HEK293 (cell line): ENCODE measurements at regions not wholly inside any gene's neighbourhood (a gene's known extent, or its start where the extent isn't known, plus 50 kb on each side); places are given as distances from the start of the nearest gene placed in this dataset.

Experiments used
- CTCF ChIA-PET: fragments of 350-600 bp; formaldehyde crosslinking; extraction: SDS; loops from one replicate; lab custom pipeline; 2021; ENCODE audit warnings: antibody characterized with exemption; lab: Yijun Ruan, JAX
- POLR2A ChIA-PET: fragments of 300-600 bp; formaldehyde crosslinking; extraction: SDS; loops from one replicate; lab custom pipeline; 2020; ENCODE audit warnings: antibody characterized with exemption, inconsistent platforms; lab: Yijun Ruan, JAX
- H3K27ac ChIP-seq: fragments of 200-500 bp; sonication (Bioruptor generic); 2 replicates; pipeline ENCODE4 v1.5.1; 2014; ENCODE audit warnings: low read depth, low read length, control low read depth, inconsistent platforms; ENCODE audit errors: extremely low read depth
- H3K36me3 ChIP-seq, 2 experiments: fragments of 200-500 bp in 1 of 2; sonication (Bioruptor generic) in 1 of 2; 1 replicate in 1 of 2; 2 replicates in 1 of 2; pipeline ENCODE4 v1.5.1; 2014 to 2017; ENCODE audit warnings: inconsistent platforms in 2 of 2, low read length in 2 of 2; ENCODE audit not compliant: control insufficient read depth in 2 of 2, insufficient read depth in 1 of 2
- H3K4me1 ChIP-seq: fragments of 200-500 bp; sonication (Bioruptor generic); 2 replicates; pipeline ENCODE4 v1.5.1; 2014; ENCODE audit warnings: mild to moderate bottlenecking, low read length, inconsistent platforms; ENCODE audit not compliant: control insufficient read depth, insufficient read depth
- H3K4me3 ChIP-seq: 2 replicates; pipeline ENCODE4 v1.5.1; 2011; ENCODE audit warnings: low read depth, mild to moderate bottlenecking, control low read depth, low read length, moderate library complexity
- H3K9me3 ChIP-seq: fragments of 200-500 bp; sonication (Bioruptor generic); 2 replicates; pipeline ENCODE4 v1.5.1; 2014; ENCODE audit warnings: low read depth, low read length, inconsistent platforms; ENCODE audit not compliant: control insufficient read depth, insufficient read depth
- BCL11B ChIP-seq: fragments of 450-650 bp; formaldehyde crosslinking; IDR thresholded peaks from 2 replicates; pipeline ENCODE4 v1.5.1; 2016; ENCODE audit warnings: low read depth, missing biosample characterization, missing genetic modification characterization
- EGR2 ChIP-seq: fragments of 450-650 bp; formaldehyde crosslinking; IDR thresholded peaks from 2 replicates; pipeline ENCODE4 v1.5.1; 2016; ENCODE audit warnings: low read depth, missing biosample characterization, missing genetic modification characterization
- IKZF3 ChIP-seq: fragments of 450-650 bp; IDR thresholded peaks from 2 replicates; pipeline ENCODE4 v1.5.0; 2018; ENCODE audit warnings: missing biosample characterization, mild to moderate bottlenecking, missing genetic modification characterization, moderate library complexity
- KLF17 ChIP-seq: fragments of 450-650 bp; formaldehyde crosslinking; IDR thresholded peaks from 2 replicates; pipeline ENCODE4 v1.5.1; 2016; ENCODE audit warnings: missing biosample characterization, missing genetic modification characterization
- KLF7 ChIP-seq: fragments of 450-650 bp; formaldehyde crosslinking; IDR thresholded peaks from 2 replicates; pipeline ENCODE4 v1.5.1; 2016; ENCODE audit warnings: missing biosample characterization, missing genetic modification characterization, borderline replicate concordance
- MYNN ChIP-seq: fragments of 450-650 bp; formaldehyde crosslinking; IDR thresholded peaks from 2 replicates; pipeline ENCODE4 v1.5.1; 2016; ENCODE audit warnings: missing biosample characterization, missing genetic modification characterization, borderline replicate concordance
- PRDM1 ChIP-seq: fragments of 450-650 bp; formaldehyde crosslinking; IDR thresholded peaks from 2 replicates; pipeline ENCODE4; 2016; ENCODE audit warnings: missing biosample characterization, missing genetic modification characterization
- YY2 ChIP-seq: fragments of 450-650 bp; formaldehyde crosslinking; IDR thresholded peaks from 2 replicates; pipeline ENCODE4 v1.5.1; 2016; ENCODE audit warnings: missing biosample characterization, missing genetic modification characterization
- ZBTB1 ChIP-seq: fragments of 450-650 bp; formaldehyde crosslinking; IDR thresholded peaks from 2 replicates; pipeline ENCODE4 v1.5.1; 2016; ENCODE audit warnings: missing biosample characterization, missing genetic modification characterization
- ZBTB21 ChIP-seq: fragments of 450-650 bp; formaldehyde crosslinking; IDR thresholded peaks from 2 replicates; pipeline ENCODE4 v1.5.1; 2017; ENCODE audit warnings: missing biosample characterization, missing genetic modification characterization
- ZBTB26 ChIP-seq: fragments of 450-650 bp; formaldehyde crosslinking; optimal IDR thresholded peaks from 2 replicates; pipeline ENCODE3; 2016; ENCODE audit warnings: missing biosample characterization, mild to moderate bottlenecking, missing genetic modification characterization
- ZBTB6 ChIP-seq: fragments of 450-650 bp; formaldehyde crosslinking; IDR thresholded peaks from 2 replicates; pipeline ENCODE4 v1.5.1; 2017; ENCODE audit warnings: missing biosample characterization, missing genetic modification characterization
- ZBTB7A ChIP-seq: fragments of 450-650 bp; formaldehyde crosslinking; IDR thresholded peaks from 2 replicates; pipeline ENCODE4 v1.5.1; 2016; ENCODE audit warnings: low read depth, missing biosample characterization, missing genetic modification characterization
- ZNF138 ChIP-seq: fragments of 450-650 bp; formaldehyde crosslinking; IDR thresholded peaks from 2 replicates; pipeline ENCODE4 v1.5.1; 2016; ENCODE audit warnings: missing biosample characterization, missing genetic modification characterization, borderline replicate concordance
- ZNF2 ChIP-seq: fragments of 450-650 bp; formaldehyde crosslinking; IDR thresholded peaks from 2 replicates; pipeline ENCODE4 v1.5.1; 2016; ENCODE audit warnings: missing biosample characterization, missing genetic modification characterization
- ZNF202 ChIP-seq: fragments of 450-650 bp; formaldehyde crosslinking; IDR thresholded peaks from 2 replicates; pipeline ENCODE4 v1.5.1; 2016; ENCODE audit warnings: missing biosample characterization, missing genetic modification characterization, borderline replicate concordance
- ZNF211 ChIP-seq: fragments of 450-650 bp; formaldehyde crosslinking; IDR thresholded peaks from 2 replicates; pipeline ENCODE4 v1.5.1; 2016; ENCODE audit warnings: low read depth, missing biosample characterization, missing genetic modification characterization
- ZNF214 ChIP-seq: fragments of 450-650 bp; formaldehyde crosslinking; IDR thresholded peaks from 2 replicates; pipeline ENCODE4 v1.5.1; 2017; ENCODE audit warnings: missing biosample characterization, mild to moderate bottlenecking, missing genetic modification characterization, borderline replicate concordance
- ZNF23 ChIP-seq: fragments of 450-650 bp; formaldehyde crosslinking; IDR thresholded peaks from 2 replicates; pipeline ENCODE4 v1.5.1; 2016; ENCODE audit warnings: missing biosample characterization, missing genetic modification characterization, borderline replicate concordance
- ZNF366 ChIP-seq: fragments of 450-650 bp; formaldehyde crosslinking; conservative IDR thresholded peaks from 2 replicates; pipeline ENCODE4 v1.5.1; 2016; ENCODE audit warnings: missing biosample characterization, missing genetic modification characterization
- ZNF423 ChIP-seq: fragments of 450-650 bp; formaldehyde crosslinking; IDR thresholded peaks from 2 replicates; pipeline ENCODE4 v1.5.1; 2016; ENCODE audit warnings: missing biosample characterization, missing genetic modification characterization
- ZNF473 ChIP-seq: fragments of 450-650 bp; formaldehyde crosslinking; IDR thresholded peaks from 2 replicates; pipeline ENCODE4 v1.5.1; 2017; ENCODE audit warnings: missing biosample characterization, missing genetic modification characterization
- ZNF48 ChIP-seq: fragments of 450-650 bp; formaldehyde crosslinking; IDR thresholded peaks from 2 replicates; pipeline ENCODE4 v1.5.1; 2016; ENCODE audit warnings: missing biosample characterization, missing genetic modification characterization
- ZNF510 ChIP-seq: fragments of 450-650 bp; formaldehyde crosslinking; IDR thresholded peaks from 2 replicates; pipeline ENCODE4 v1.5.1; 2018; ENCODE audit warnings: mild to moderate bottlenecking, missing genetic modification characterization, missing biosample characterization; ENCODE audit not compliant: insufficient replicate concordance
- ZNF585B ChIP-seq: fragments of 450-650 bp; formaldehyde crosslinking; IDR thresholded peaks from 2 replicates; pipeline ENCODE4 v1.5.1; 2016; ENCODE audit warnings: missing biosample characterization, missing genetic modification characterization
- ZNF629 ChIP-seq: fragments of 450-650 bp; formaldehyde crosslinking; IDR thresholded peaks from 2 replicates; pipeline ENCODE4 v1.5.1; 2017; ENCODE audit warnings: missing biosample characterization, missing genetic modification characterization
- ZNF645 ChIP-seq: fragments of 450-650 bp; formaldehyde crosslinking; IDR thresholded peaks from 2 replicates; pipeline ENCODE4; 2016; ENCODE audit warnings: missing biosample characterization, missing genetic modification characterization
- ZNF658 ChIP-seq: fragments of 450-650 bp; formaldehyde crosslinking; IDR thresholded peaks from 2 replicates; pipeline ENCODE4; 2016; ENCODE audit warnings: missing biosample characterization, missing genetic modification characterization
- ZNF747 ChIP-seq: fragments of 450-650 bp; formaldehyde crosslinking; IDR thresholded peaks from 2 replicates; pipeline ENCODE4 v1.5.1; 2016; ENCODE audit warnings: missing biosample characterization, missing genetic modification characterization
- ZNF785 ChIP-seq: fragments of 450-650 bp; formaldehyde crosslinking; IDR thresholded peaks from 2 replicates; pipeline ENCODE4 v1.5.1; 2016; ENCODE audit warnings: missing biosample characterization, missing genetic modification characterization
- ZNF791 ChIP-seq: fragments of 450-650 bp; formaldehyde crosslinking; IDR thresholded peaks from 2 replicates; pipeline ENCODE4 v1.5.1; 2016; ENCODE audit warnings: missing biosample characterization, missing genetic modification characterization
- ZNF830 ChIP-seq: fragments of 450-650 bp; IDR thresholded peaks from 2 replicates; pipeline ENCODE4 v1.5.0; 2018; ENCODE audit warnings: missing biosample characterization, missing genetic modification characterization, low read depth, mild to moderate bottlenecking, moderate library complexity
- ZSCAN30 ChIP-seq: fragments of 450-650 bp; IDR thresholded peaks from 2 replicates; pipeline ENCODE4 v1.5.1; 2018; ENCODE audit warnings: missing biosample characterization, mild to moderate bottlenecking, missing genetic modification characterization, moderate library complexity
- ZXDB ChIP-seq: fragments of 450-650 bp; formaldehyde crosslinking; IDR thresholded peaks from 2 replicates; pipeline ENCODE4 v1.5.1; 2016; ENCODE audit warnings: missing biosample characterization, missing genetic modification characterization

- TF ChIP-seq ZNF791 (no peak), ZNF366 (tag by site-specific recombination) (0 out of 2 replicates have a peak, but pooled peaks have one; percentile 25), ZNF747 (tag by site-specific recombination) (no peak), ZNF23 (tag by site-specific recombination) (no peak), ZNF830 (no peak), ZBTB26 (tag by site-specific recombination) (no peak), KLF7 (tag by site-specific recombination) (no peak), PRDM1 (no peak), ZNF785 (no peak), ZBTB21 (tag by site-specific recombination) (no peak), ZNF202 (tag by site-specific recombination) (no peak), BCL11B (tag by site-specific recombination) (no peak), ZNF510 (no peak), MYNN (tag by site-specific recombination) (no peak), ZBTB6 (tag by site-specific recombination) (no peak), EGR2 (tag by site-specific recombination) (peak; percentile 71; the same call in 1 of the 2 replicates), ZNF214 (tag by site-specific recombination) (no peak)
Measured at GRCh38 chr20:52047811-52048764, 143.5 kb downstream of the ZFP64 start (continued).

- POLR2A ChIA-PET = no interaction called here
- no peak overlapping the region for H3K27ac ChIP-seq
- H3K4me3 ChIP-seq = no peak overlapping the region
- TF ChIP-seq YY2 (no peak), ZNF585B (tag by site-specific recombination) (no peak), ZNF2 (tag by site-specific recombination) (no peak), ZNF473 (tag by site-specific recombination) (no peak), KLF17 (tag by site-specific recombination) (no peak), ZNF48 (no peak), ZNF645 (tag by site-specific recombination) (no peak), ZNF629 (no peak), ZNF658 (no peak), ZBTB26 (tag by site-specific recombination) (no peak), ZBTB7A (tag by site-specific recombination) (no peak), ZNF423 (tag by site-specific recombination) (no peak), ZXDB (tag by site-specific recombination) (no peak), ZNF138 (tag by site-specific recombination) (no peak), ZSCAN30 (tag by site-specific recombination) (no peak), ZNF211 (tag by site-specific recombination) (no peak), IKZF3 (no peak), ZBTB1 (tag by site-specific recombination) (no peak)
- no peaks in the 10 kb centered on the region for H3K36me3 ChIP-seq
- peaks cover 11% of the 10 kb centered on the region for H3K4me1 ChIP-seq
- H3K9me3 ChIP-seq = no peaks in the 10 kb centered on the region
- CTCF ChIA-PET = no interaction called here
Measured at GRCh38 chr20:52041966-52042365, 149.6 kb downstream of the ZFP64 start.
